Smooth muscle cell (in vitro differentiated cells): ENCODE measurements at regions not wholly inside any gene's neighbourhood (a gene's known extent, or its start where the extent isn't known, plus 50 kb on each side); places are given as distances from the start of the nearest gene placed in this dataset.

Experiments used
- DNase-seq: peaks from one replicate; lab custom pipeline; 2025; ENCODE audit not compliant: unreplicated experiment; lab: John Stamatoyannopoulos, UW
- H2AFZ ChIP-seq: fragments of 200-600 bp; sonication (generic); 2 replicates; pipeline ENCODE4 v1.6.0; 2016; ENCODE audit warnings: antibody characterized with exemption, low read depth, mild to moderate bottlenecking
- H3F3A ChIP-seq: fragments of 200-600 bp; sonication (generic); 2 replicates; pipeline ENCODE4 v1.6.0; 2017; ENCODE audit warnings: antibody characterized with exemption, low read depth
- H3K27ac ChIP-seq: fragments of 200-600 bp; sonication (generic); 2 replicates; pipeline ENCODE4 v1.5.1; 2016; ENCODE audit warnings: low read depth, mild to moderate bottlenecking
- H3K27me3 ChIP-seq: fragments of 200-600 bp; sonication (generic); 2 replicates; pipeline ENCODE4 v1.6.1; 2016; ENCODE audit warnings: low read depth, mild to moderate bottlenecking
- H3K36me3 ChIP-seq: fragments of 200-600 bp; sonication (generic); 2 replicates; pipeline ENCODE4 v1.5.1; 2016; ENCODE audit warnings: low read depth
- H3K4me1 ChIP-seq: fragments of 200-600 bp; sonication (generic); 2 replicates; pipeline ENCODE4 v1.5.1; 2016; ENCODE audit warnings: low read depth
- H3K4me2 ChIP-seq: fragments of 200-600 bp; sonication (generic); 2 replicates; pipeline ENCODE4 v1.6.0; 2016; ENCODE audit warnings: mild to moderate bottlenecking
- H3K4me3 ChIP-seq: fragments of 200-600 bp; sonication (generic); 2 replicates; pipeline ENCODE4 v1.5.1; 2016; ENCODE audit warnings: mild to moderate bottlenecking
- H3K79me2 ChIP-seq: fragments of 200-600 bp; sonication (generic); 2 replicates; pipeline ENCODE4 v1.6.0; 2016; ENCODE audit warnings: low read depth, mild to moderate bottlenecking
- H3K9ac ChIP-seq: fragments of 200-600 bp; sonication (generic); 2 replicates; pipeline ENCODE4 v1.6.0; 2016; ENCODE audit warnings: low read depth
- H3K9me3 ChIP-seq: fragments of 200-600 bp; sonication (generic); replicated peaks from 2 replicates; pipeline ENCODE4 v1.5.1; 2016; ENCODE audit warnings: low read depth
- H4K20me1 ChIP-seq: fragments of 200-600 bp; sonication (generic); 2 replicates; pipeline ENCODE4 v1.6.0; 2016; ENCODE audit warnings: low read depth
- CTCF ChIP-seq: fragments of 200-600 bp; sonication (generic); IDR thresholded peaks from 2 replicates; pipeline ENCODE4 v1.5.1; 2017; ENCODE audit warnings: borderline replicate concordance, mild to moderate bottlenecking, antibody characterized with exemption; ENCODE audit not compliant: insufficient read depth, poor library complexity, severe bottlenecking
- WGBS: methylation state at CpG from one replicate; pipeline ENCODE4 v1.1.7; 2016; ENCODE audit warnings: low lambda C conversion rate; 5-methylcytosine and 5-hydroxymethylcytosine counted together

- WGBS = 86% methylated on average over 1 of the region's 1 CpG
- TF ChIP-seq CTCF = no peak
- H3K4me1 ChIP-seq = peaks cover 30% of the 10 kb centered on the region
- H3F3A ChIP-seq = no peaks in the 10 kb centered on the region
- H3K27ac ChIP-seq = no peak overlapping the region
- no peak for DNase-seq
- H3K27me3 ChIP-seq = peaks cover 17% of the 10 kb centered on the region
- no peak overlapping the region for H3K4me2 ChIP-seq
- H3K9ac ChIP-seq = no peak overlapping the region
- no peaks in the 10 kb centered on the region for H3K9me3 ChIP-seq
- H4K20me1 ChIP-seq = no peaks in the 10 kb centered on the region
- H3K4me3 ChIP-seq = no peak overlapping the region
- H3K36me3 ChIP-seq = no peaks in the 10 kb centered on the region
- H2AFZ ChIP-seq = no peak overlapping the region
- H3K79me2 ChIP-seq = no peaks in the 10 kb centered on the region
Measured at GRCh38 chr13:61146571-61146970, 269.1 kb downstream of the PCDH20 start.

GRCh38 chr13:61146158-61146557, 269.5 kb downstream of the PCDH20 start:
- H3K4me3 ChIP-seq = no peak overlapping the region
- no peaks in the 10 kb centered on the region for H3K9me3 ChIP-seq
- H3K27me3 ChIP-seq = peaks cover 17% of the 10 kb centered on the region
- H2AFZ ChIP-seq = no peak overlapping the region
- H3K27ac ChIP-seq = no peak overlapping the region
- H3F3A ChIP-seq = no peaks in the 10 kb centered on the region
- no peak for TF ChIP-seq CTCF
- no peak overlapping the region for H3K9ac ChIP-seq
- peaks cover 30% of the 10 kb centered on the region for H3K4me1 ChIP-seq
- H3K79me2 ChIP-seq = no peaks in the 10 kb centered on the region
- H4K20me1 ChIP-seq = no peaks in the 10 kb centered on the region
- H3K4me2 ChIP-seq = no peak overlapping the region
- H3K36me3 ChIP-seq = no peaks in the 10 kb centered on the region
- 82% methylated on average over 4 of the region's 4 CpGs for WGBS
- DNase-seq = no peak

- no peaks in the 10 kb centered on the region for H3K9me3 ChIP-seq
- no peak overlapping the region for H2AFZ ChIP-seq
- no peaks in the 10 kb centered on the region for H3K36me3 ChIP-seq
- peaks cover 16% of the 10 kb centered on the region for H3K27me3 ChIP-seq
- no peaks in the 10 kb centered on the region for H3K79me2 ChIP-seq
- H3K9ac ChIP-seq = no peak overlapping the region
- no peak overlapping the region for H3K27ac ChIP-seq
- 100% methylated on average over 2 of the region's 2 CpGs for WGBS
- H3F3A ChIP-seq = no peaks in the 10 kb centered on the region
- no peak overlapping the region for H3K4me2 ChIP-seq
- H4K20me1 ChIP-seq = no peaks in the 10 kb centered on the region
- no peak for TF ChIP-seq CTCF
- no peak overlapping the region for H3K4me3 ChIP-seq
- DNase-seq = no peak
- H3K4me1 ChIP-seq = peaks cover 21% of the 10 kb centered on the region
Measured at GRCh38 chr13:61144834-61145593, 270.6 kb downstream of the PCDH20 start.

- 87% methylated on average over 1 of the region's 1 CpG for WGBS
- Histone ChIP-seq H3K4me3 (no peak overlapping the region), H2AFZ (no peak overlapping the region), H3F3A (no peaks in the 10 kb centered on the region), H3K4me1 (peaks cover 14% of the 10 kb centered on the region), H3K27me3 (peaks cover 16% of the 10 kb centered on the region), H3K79me2 (no peaks in the 10 kb centered on the region), H3K27ac (no peak overlapping the region), H3K9ac (no peak overlapping the region), H3K9me3 (no peaks in the 10 kb centered on the region), H3K36me3 (no peaks in the 10 kb centered on the region), H4K20me1 (no peaks in the 10 kb centered on the region), H3K4me2 (no peak overlapping the region)
- no peak for TF ChIP-seq CTCF
- DNase-seq = no peak
Measured at GRCh38 chr13:61144301-61144700, 271.3 kb downstream of the PCDH20 start.
